T-cell (primary cell): ENCODE measurements at regions not wholly inside any gene's neighbourhood (a gene's known extent, or its start where the extent isn't known, plus 50 kb on each side); places are given as distances from the start of the nearest gene placed in this dataset.

Source experiments
- ATAC-seq, 4 experiments: fragments of 200-7000 bp in 3 of 4; fragments of 150-1000 bp in 1 of 4; cut with Tn5 transposase; replicated peaks in 1 of 4; 1 replicate in 3 of 4; 2 replicates in 1 of 4; pipeline ENCODE4 v1.10.0; 2021; ENCODE audit warnings: moderate library complexity in 3 of 4, mild to moderate bottlenecking in 2 of 4, moderate number of reproducible peaks in 1 of 4
- CTCF ChIA-PET, 2 donors: fragments of 300-600 bp; sonication (Branson Sonifier 250); formaldehyde crosslinking; loops; one replicate each; lab custom pipeline; 2022; ENCODE audit warnings: antibody characterized with exemption in 2 of 2; lab: Charles Lee
- POLR2A ChIA-PET, 2 donors: fragments of 300-600 bp; sonication (Branson Sonifier 250); formaldehyde crosslinking; loops; one replicate each; lab custom pipeline; 2022; ENCODE audit warnings: antibody characterized with exemption in 2 of 2; lab: Charles Lee
- DNase-seq, 35 experiments: peaks; one replicate each; pipeline versions ENCODE4 v3.0.0 to v3.0.0-alpha.2; 2013 to 2023
- H3K27ac ChIP-seq: one replicate; pipeline ENCODE4 v1.5.1; 2013; ENCODE audit warnings: low read length
- H3K27me3 ChIP-seq, 2 experiments: replicated peaks in 1 of 2; 1 replicate in 1 of 2; 2 replicates in 1 of 2; pipeline versions ENCODE4 v1.6.1 to v1.7.0; 2013; ENCODE audit warnings: low read length in 1 of 2, mixed read lengths in 1 of 2; ENCODE audit not compliant: control insufficient read depth in 2 of 2, insufficient read depth in 2 of 2; ENCODE audit errors: extremely low read depth in 1 of 2
- H3K36me3 ChIP-seq, 2 donors: 1 replicate in 1 of 2; 2 replicates in 1 of 2; pipeline versions ENCODE4 v1.6.1 to v1.7.0; 2013; ENCODE audit warnings: low read length in 1 of 2; ENCODE audit not compliant: control insufficient read depth in 2 of 2, insufficient read depth in 1 of 2; ENCODE audit errors: extremely low read depth in 1 of 2
- H3K4me1 ChIP-seq, 2 experiments: 1 replicate in 1 of 2; 2 replicates in 1 of 2; pipeline versions ENCODE4 v1.6.1 to v1.7.0; 2013; ENCODE audit warnings: low read length in 2 of 2, mixed read lengths in 1 of 2; ENCODE audit not compliant: insufficient read depth in 2 of 2, control insufficient read depth in 1 of 2; ENCODE audit errors: extremely low read depth in 1 of 2
- H3K4me3 ChIP-seq, 2 donors: 1 replicate in 1 of 2; 2 replicates in 1 of 2; pipeline versions ENCODE4 v1.5.1 to v1.7.0; 2013; ENCODE audit warnings: mild to moderate bottlenecking in 2 of 2, low read length in 1 of 2, moderate library complexity in 1 of 2; ENCODE audit not compliant: control insufficient read depth in 1 of 2; ENCODE audit errors: extremely low read depth in 1 of 2
- H3K9me3 ChIP-seq: 2 replicates; pipeline ENCODE4 v1.7.0; 2013
- H3K27ac Mint-ChIP-seq, 2 donors: one replicate each; pipeline ENCODE4 v1.8.0; 2020 to 2021; ENCODE audit warnings: mild to moderate bottlenecking in 2 of 2, mixed read lengths in 2 of 2
- H3K27me3 Mint-ChIP-seq, 2 donors: one replicate each; pipeline ENCODE4 v1.8.0; 2021 to 2022; ENCODE audit warnings: mixed read lengths in 2 of 2
- H3K36me3 Mint-ChIP-seq: one replicate; pipeline ENCODE4 v1.8.0; 2021; ENCODE audit warnings: mixed read lengths
- H3K4me1 Mint-ChIP-seq, 3 donors: one replicate each; pipeline ENCODE4 v1.8.0; 2020 to 2022; ENCODE audit warnings: mixed read lengths in 3 of 3, mild to moderate bottlenecking in 1 of 3
- H3K4me3 Mint-ChIP-seq, 3 donors: one replicate each; pipeline ENCODE4 v1.8.0; 2020 to 2022; ENCODE audit warnings: mild to moderate bottlenecking in 3 of 3, mixed read lengths in 3 of 3, moderate library complexity in 3 of 3
- H3K9me3 Mint-ChIP-seq, 3 donors: one replicate each; pipeline ENCODE4 v1.8.0; 2020 to 2022; ENCODE audit warnings: mixed read lengths in 3 of 3
- WGBS: methylation state at CpG from one replicate; pipeline ENCODE4 v1.1.5; 2013; ENCODE audit warnings: missing lambda C conversion rate; ENCODE audit not compliant: insufficient coverage; 5-methylcytosine and 5-hydroxymethylcytosine counted together

- Mint-ChIP-seq H3K36me3 (no peaks in the 10 kb centered on the region), H3K9me3 (peaks cover 0 to 8% (median 0%) of the 10 kb centered on the region in 3 donors), H3K4me3 (no peak overlapping the region), H3K27me3 (no peaks in the 10 kb centered on the region), H3K4me1 (no peaks in the 10 kb centered on the region), H3K27ac (no peak overlapping the region)
- Histone ChIP-seq H3K27me3 (no peaks in the 10 kb centered on the region), H3K36me3 (no peaks in the 10 kb centered on the region), H3K4me3 (no peak overlapping the region), H3K27ac (no peak overlapping the region), H3K4me1 (no peaks in the 10 kb centered on the region), H3K9me3 (no peaks in the 10 kb centered on the region)
- no peak for ATAC-seq
- no peak for DNase-seq
- no CpG with 5 or more reads among the region's 1 CpG for WGBS
- ChIA-PET CTCF (no interaction called here), POLR2A (no interaction called here)
Observed at GRCh38 chr6:74609871-74610270, 596.0 kb downstream of the COL12A1 start.

GRCh38 chr6:74607934-74608333 is 597.9 kb downstream of the COL12A1 start:
- H3K4me3 Mint-ChIP-seq: no peak overlapping the region
- H3K9me3 Mint-ChIP-seq: peaks cover 0 to 5% (median 0%) of the 10 kb centered on the region in 3 donors
- Histone ChIP-seq H3K9me3 (no peaks in the 10 kb centered on the region), H3K4me3 (no peak overlapping the region), H3K4me1 (no peaks in the 10 kb centered on the region), H3K27ac (no peak overlapping the region), H3K27me3 (no peaks in the 10 kb centered on the region), H3K36me3 (no peaks in the 10 kb centered on the region)
- no peak overlapping the region for H3K27ac Mint-ChIP-seq
- H3K27me3 Mint-ChIP-seq: no peaks in the 10 kb centered on the region
- POLR2A ChIA-PET: no interaction called here
- no peaks in the 10 kb centered on the region for H3K36me3 Mint-ChIP-seq
- no peaks in the 10 kb centered on the region for H3K4me1 Mint-ChIP-seq
- ATAC-seq: no peak
- WGBS: 31% methylated on average over 2 of the region's 3 CpGs
- DNase-seq: no peak
- CTCF ChIA-PET: no interaction called here

- Mint-ChIP-seq H3K4me1 (no peaks in the 10 kb centered on the region), H3K36me3 (no peaks in the 10 kb centered on the region), H3K27me3 (no peaks in the 10 kb centered on the region), H3K9me3 (peaks cover 0 to 5% (median 0%) of the 10 kb centered on the region in 3 donors), H3K4me3 (no peak overlapping the region), H3K27ac (no peak overlapping the region)
- ATAC-seq: no peak
- Histone ChIP-seq H3K27me3 (no peaks in the 10 kb centered on the region), H3K4me3 (no peak overlapping the region), H3K9me3 (no peaks in the 10 kb centered on the region), H3K4me1 (no peaks in the 10 kb centered on the region), H3K36me3 (no peaks in the 10 kb centered on the region), H3K27ac (no peak overlapping the region)
- ChIA-PET CTCF (interaction anchor here in 1 of 2 donors (0.6 kb wide), 1 partner anchor 603 kb away, joined by 3 read pairs; no protein-coding TSS in a partner anchor), POLR2A (no interaction called here)
- WGBS: no CpG with 5 or more reads among the region's 1 CpG
- no peak for DNase-seq
Observed at GRCh38 chr6:74607468-74607867, 598.4 kb downstream of the COL12A1 start.

GRCh38 chr6:74606582-74607071 is 599.2 kb downstream of the COL12A1 start:
- H3K27ac Mint-ChIP-seq: no peak overlapping the region
- no peak for ATAC-seq
- no peak for DNase-seq
- H3K4me3 Mint-ChIP-seq: no peak overlapping the region
- H3K36me3 ChIP-seq: no peaks in the 10 kb centered on the region
- H3K27ac ChIP-seq: no peak overlapping the region
- H3K4me3 ChIP-seq: no peak overlapping the region
- H3K27me3 ChIP-seq: no peaks in the 10 kb centered on the region
- no peaks in the 10 kb centered on the region for H3K9me3 ChIP-seq
- no peaks in the 10 kb centered on the region for H3K4me1 Mint-ChIP-seq
- no peaks in the 10 kb centered on the region for H3K36me3 Mint-ChIP-seq
- ChIA-PET CTCF (interaction anchor here in 1 of 2 donors (0.6 kb wide), 1 partner anchor 604 kb away, joined by 3 read pairs; no protein-coding TSS in a partner anchor), POLR2A (no interaction called here)
- peaks cover 0 to 5% (median 0%) of the 10 kb centered on the region in 3 donors for H3K9me3 Mint-ChIP-seq
- no CpG with 5 or more reads among the region's 3 CpGs for WGBS
- H3K4me1 ChIP-seq: no peaks in the 10 kb centered on the region
- no peaks in the 10 kb centered on the region for H3K27me3 Mint-ChIP-seq

GRCh38 chr6:74605922-74606581 is 599.8 kb downstream of the COL12A1 start:
- no peaks in the 10 kb centered on the region for H3K4me1 ChIP-seq
- Mint-ChIP-seq H3K9me3 (peaks cover 0 to 5% (median 0%) of the 10 kb centered on the region in 3 donors), H3K36me3 (no peaks in the 10 kb centered on the region), H3K27me3 (no peaks in the 10 kb centered on the region), H3K4me3 (no peak overlapping the region), H3K4me1 (no peaks in the 10 kb centered on the region), H3K27ac (no peak overlapping the region)
- H3K27ac ChIP-seq: no peak overlapping the region
- no peaks in the 10 kb centered on the region for H3K27me3 ChIP-seq
- ATAC-seq: no peak
- H3K36me3 ChIP-seq: no peaks in the 10 kb centered on the region
- no peak for DNase-seq
- no CpG with 5 or more reads among the region's 3 CpGs for WGBS
- ChIA-PET POLR2A (no interaction called here), CTCF (no interaction called here)
- H3K9me3 ChIP-seq: no peaks in the 10 kb centered on the region
- no peak overlapping the region for H3K4me3 ChIP-seq

GRCh38 chr6:74604279-74604678 is 601.6 kb downstream of the COL12A1 start:
- no peak for ATAC-seq
- Histone ChIP-seq H3K4me1 (no peaks in the 10 kb centered on the region), H3K27ac (no peak overlapping the region), H3K4me3 (no peak overlapping the region), H3K9me3 (no peaks in the 10 kb centered on the region), H3K36me3 (no peaks in the 10 kb centered on the region), H3K27me3 (no peaks in the 10 kb centered on the region)
- no peaks in the 10 kb centered on the region for H3K36me3 Mint-ChIP-seq
- ChIA-PET POLR2A (no interaction called here), CTCF (no interaction called here)
- no peak for DNase-seq
- no peak overlapping the region for H3K27ac Mint-ChIP-seq
- no peak overlapping the region for H3K4me3 Mint-ChIP-seq
- H3K27me3 Mint-ChIP-seq: no peaks in the 10 kb centered on the region
- peaks cover 0 to 3% (median 1%) of the 10 kb centered on the region in 3 donors for H3K9me3 Mint-ChIP-seq
- no peaks in the 10 kb centered on the region for H3K4me1 Mint-ChIP-seq
- WGBS: 100% methylated on average over 1 of the region's 3 CpGs
